H1 (cell line): ENCODE measurements at regions not wholly inside any gene's neighbourhood (a gene's known extent, or its start where the extent isn't known, plus 50 kb on each side); places are given as distances from the start of the nearest gene placed in this dataset.

Experiments
- CTCF ChIA-PET: fragments of 300-600 bp; sonication (Branson Sonifier 250); formaldehyde crosslinking; loops from one replicate; lab custom pipeline; 2021; ENCODE audit not compliant: partially characterized antibody; lab: Charles Lee
- POLR2A ChIA-PET: fragments of 300-600 bp; sonication (Branson Sonifier 250); formaldehyde crosslinking; loops from one replicate; lab custom pipeline; 2021; ENCODE audit warnings: inconsistent platforms; ENCODE audit not compliant: partially characterized antibody; lab: Charles Lee
- DNase-seq, 2 experiments: peaks; one replicate each; pipeline versions ENCODE4 v3.0.0 to v3.0.0-alpha.2; 2010 to 2022; ENCODE audit warnings: low spot score in 2 of 2, low read depth in 1 of 2, mixed read lengths in 1 of 2
- FAIRE-seq: peaks from 2 replicates; lab custom pipeline; 2011; peaks lifted over from hg19 to GRCh38; lab: Jason Lieb, UNC
- H2AFZ ChIP-seq: 2 replicates; pipeline ENCODE4 v1.8.1; 2012; ENCODE audit warnings: low read length, inconsistent platforms
- H2AK5ac ChIP-seq: 2 replicates; pipeline ENCODE4 v1.6.1; 2013; ENCODE audit warnings: low read depth, low read length
- H2BK120ac ChIP-seq: replicated peaks from 2 replicates; pipeline ENCODE3; 2013; ENCODE audit warnings: low read depth, low read length, inconsistent platforms
- H2BK12ac ChIP-seq: 2 replicates; pipeline ENCODE4 v1.6.1; 2013; ENCODE audit warnings: low read depth, low read length
- H2BK15ac ChIP-seq: 2 replicates; pipeline ENCODE4 v1.6.1; 2013; ENCODE audit warnings: low read length
- H2BK20ac ChIP-seq: 2 replicates; pipeline ENCODE4 v1.6.1; 2013; ENCODE audit warnings: low read length
- H2BK5ac ChIP-seq: 2 replicates; pipeline ENCODE4 v1.6.1; 2013; ENCODE audit warnings: low read depth, low read length
- H3K14ac ChIP-seq: 2 replicates; pipeline ENCODE4 v1.6.1; 2013; ENCODE audit warnings: inconsistent platforms; ENCODE audit not compliant: insufficient read length
- H3K18ac ChIP-seq: 2 replicates; pipeline ENCODE4 v1.6.1; 2013; ENCODE audit warnings: low read length; ENCODE audit errors: extremely low read depth
- H3K23ac ChIP-seq: 2 replicates; pipeline ENCODE4 v1.6.1; 2013; ENCODE audit warnings: inconsistent platforms; ENCODE audit not compliant: insufficient read length
- H3K23me2 ChIP-seq: 2 replicates; pipeline ENCODE4 v1.6.1; 2013; ENCODE audit warnings: low read depth, low read length
- H3K27ac ChIP-seq: 2 replicates; pipeline ENCODE4 v1.6.1; 2011; ENCODE audit warnings: low read depth, low read length, inconsistent platforms
- H3K27me3 ChIP-seq, 4 experiments: replicated peaks in 1 of 4; 1 replicate in 1 of 4; 2 replicates in 3 of 4; pipeline versions ENCODE4 v1.6.1 to v1.8.1; 2011 to 2013; ENCODE audit warnings: low read length in 3 of 4, mild to moderate bottlenecking in 3 of 4, inconsistent platforms in 2 of 4, mixed read lengths in 2 of 4, moderate library complexity in 1 of 4; ENCODE audit not compliant: control insufficient read depth in 3 of 4, insufficient read depth in 3 of 4; ENCODE audit errors: extremely low read depth in 1 of 4
- H3K36me3 ChIP-seq, 4 experiments: 2 replicates each; pipeline versions ENCODE4 v1.6.1 to v1.8.1; 2011 to 2013; ENCODE audit warnings: mild to moderate bottlenecking in 4 of 4, low read length in 3 of 4, moderate library complexity in 2 of 4, control low read depth in 1 of 4, inconsistent platforms in 1 of 4; ENCODE audit not compliant: insufficient read depth in 4 of 4, control insufficient read depth in 2 of 4
- H3K4ac ChIP-seq: replicated peaks from 2 replicates; pipeline ENCODE3; 2013; ENCODE audit warnings: low read length, low read depth, mixed read lengths, inconsistent platforms; ENCODE audit not compliant: insufficient read length
- H3K4me1 ChIP-seq, 4 experiments: replicated peaks in 1 of 4; 1 replicate in 1 of 4; 2 replicates in 3 of 4; pipeline versions ENCODE4 v1.6.1 to v1.8.1; 2011 to 2013; ENCODE audit warnings: low read length in 3 of 4, inconsistent platforms in 2 of 4, mixed read lengths in 1 of 4; ENCODE audit not compliant: insufficient read depth in 4 of 4, control insufficient read depth in 3 of 4
- H3K4me2 ChIP-seq, 2 experiments: 2 replicates each; pipeline versions ENCODE4 v1.6.1 to v1.8.1; 2011 to 2013; ENCODE audit warnings: low read depth in 2 of 2, low read length in 2 of 2, control low read depth in 1 of 2, inconsistent platforms in 1 of 2, mild to moderate bottlenecking in 1 of 2; ENCODE audit not compliant: insufficient read depth in 1 of 2
- H3K4me3 ChIP-seq, 4 experiments: fragments of 200-600, 300-600 bp in 1 of 4; sonication (generic), shearing (Covaris generic), sonication (Bioruptor Twin) in 1 of 4; 2 replicates each; pipeline versions ENCODE4 v1.5.1 to v1.8.1; 2011 to 2016; ENCODE audit warnings: low read length in 4 of 4, low read depth in 3 of 4, control low read depth in 2 of 4, inconsistent platforms in 2 of 4, mild to moderate bottlenecking in 2 of 4, mixed read lengths in 1 of 4, moderate library complexity in 1 of 4; ENCODE audit not compliant: insufficient read depth in 2 of 4; ENCODE audit errors: extremely low read depth in 1 of 4
- H3K56ac ChIP-seq: replicated peaks from 2 replicates; pipeline ENCODE3; 2013; ENCODE audit warnings: low read depth, mild to moderate bottlenecking, mixed read lengths, low read length, inconsistent platforms; ENCODE audit not compliant: insufficient read length
- H3K79me1 ChIP-seq: 2 replicates; pipeline ENCODE4 v1.6.1; 2013; ENCODE audit warnings: low read depth, low read length, control low read depth
- H3K79me2 ChIP-seq, 2 experiments: 2 replicates each; pipeline versions ENCODE4 v1.6.1 to v1.8.1; 2012 to 2013; ENCODE audit warnings: low read length in 2 of 2, mild to moderate bottlenecking in 2 of 2, inconsistent platforms in 1 of 2; ENCODE audit not compliant: insufficient read depth in 2 of 2, control insufficient read depth in 1 of 2
- H3K9ac ChIP-seq, 4 experiments: replicated peaks in 1 of 4; 1 replicate in 1 of 4; 2 replicates in 3 of 4; pipeline versions ENCODE4 v1.6.1 to v1.8.1; 2011 to 2013; ENCODE audit warnings: low read depth in 3 of 4, low read length in 3 of 4, control low read depth in 2 of 4, mild to moderate bottlenecking in 2 of 4, moderate library complexity in 2 of 4, inconsistent platforms in 1 of 4; ENCODE audit errors: extremely low read depth in 1 of 4
- H3K9me3 ChIP-seq, 2 experiments: 2 replicates each; pipeline versions ENCODE4 v1.6.1 to v1.8.1; 2012 to 2013; ENCODE audit warnings: mild to moderate bottlenecking in 2 of 2, moderate library complexity in 2 of 2, control low read depth in 1 of 2, inconsistent platforms in 1 of 2, low read depth in 1 of 2, low read length in 1 of 2, mixed read lengths in 1 of 2; ENCODE audit not compliant: insufficient read depth in 2 of 2
- H4K20me1 ChIP-seq, 2 experiments: replicated peaks in 1 of 2; 2 replicates each; pipeline versions ENCODE3 to v1.8.1; 2011 to 2013; ENCODE audit warnings: inconsistent platforms in 2 of 2, low read length in 2 of 2, mild to moderate bottlenecking in 1 of 2; ENCODE audit not compliant: insufficient read depth in 2 of 2, control insufficient read depth in 1 of 2
- H4K5ac ChIP-seq: 2 replicates; pipeline ENCODE4 v1.6.1; 2013; ENCODE audit warnings: low read length, low read depth, mixed read lengths, inconsistent platforms; ENCODE audit not compliant: insufficient read length
- H4K8ac ChIP-seq: 2 replicates; pipeline ENCODE4 v1.8.0; 2013; ENCODE audit warnings: mild to moderate bottlenecking, moderate library complexity, low read length, inconsistent platforms; ENCODE audit not compliant: insufficient read depth; ENCODE audit errors: extremely low read depth
- H4K91ac ChIP-seq: replicated peaks from 2 replicates; pipeline ENCODE3; 2013; ENCODE audit warnings: low read length, mixed read lengths, inconsistent platforms; ENCODE audit not compliant: insufficient read length
- BCL11A ChIP-seq, 2 experiments: IDR thresholded peaks; one replicate each; pipeline ENCODE4 v1.6.1; 2011; ENCODE audit warnings: low read depth in 2 of 2, low read length in 2 of 2, mild to moderate bottlenecking in 2 of 2
- CBX5 ChIP-seq: fragments of 300-800, 300-1000 bp; sonication (generic); IDR thresholded peaks from 2 replicates; pipeline ENCODE4 v1.7.1; 2016; ENCODE audit warnings: antibody characterized with exemption, low read length, low read depth
- E2F6 ChIP-seq: IDR thresholded peaks from 2 replicates; pipeline ENCODE4 v1.6.1; 2012; ENCODE audit warnings: inconsistent platforms
- EGR1 ChIP-seq: IDR thresholded peaks from 2 replicates; pipeline ENCODE4 v1.6.1; 2011; ENCODE audit warnings: low read depth, low read length, borderline replicate concordance
- GABPA ChIP-seq: IDR thresholded peaks from 2 replicates; pipeline ENCODE4 v1.6.1; 2011; ENCODE audit warnings: mild to moderate bottlenecking, low read length, moderate library complexity, borderline replicate concordance; ENCODE audit not compliant: insufficient read depth
- KDM4A ChIP-seq: IDR thresholded peaks from one replicate; pipeline ENCODE4 v1.7.1; 2012; ENCODE audit warnings: low read depth, mild to moderate bottlenecking, moderate library complexity, low read length, inconsistent platforms; ENCODE audit not compliant: severe bottlenecking
- NANOG ChIP-seq: IDR thresholded peaks from 2 replicates; pipeline ENCODE4 v1.6.1; 2011; ENCODE audit warnings: low read length, low read depth, mild to moderate bottlenecking, inconsistent platforms; ENCODE audit not compliant: insufficient read depth, poor library complexity, severe bottlenecking
- NRF1 ChIP-seq: IDR thresholded peaks from 2 replicates; pipeline ENCODE4 v1.6.1; 2011; ENCODE audit warnings: mild to moderate bottlenecking, low read depth, low read length, improper control_type of control experiment
- RAD21 ChIP-seq, 2 experiments: IDR thresholded peaks in 1 of 2; conservative IDR thresholded peaks in 1 of 2; 2 replicates each; pipeline ENCODE4 v1.6.1; 2011; ENCODE audit warnings: low read depth in 2 of 2, low read length in 2 of 2, improper control_type of control experiment in 1 of 2, inconsistent platforms in 1 of 2, mild to moderate bottlenecking in 1 of 2, moderate library complexity in 1 of 2
- RFX5 ChIP-seq: IDR thresholded peaks from 2 replicates; pipeline ENCODE4 v1.6.1; 2011; ENCODE audit warnings: low read depth, low read length, improper control_type of control experiment, borderline replicate concordance
- SIRT6 ChIP-seq: IDR thresholded peaks from one replicate; pipeline ENCODE4 v1.7.1; 2012; ENCODE audit warnings: low read length, inconsistent platforms
- SIX5 ChIP-seq: IDR thresholded peaks from 2 replicates; pipeline ENCODE4 v1.6.1; 2011; ENCODE audit warnings: mild to moderate bottlenecking, low read depth, low read length
- TBP ChIP-seq: IDR thresholded peaks from 2 replicates; pipeline ENCODE4 v1.6.1; 2011; ENCODE audit warnings: low read depth, low read length, improper control_type of control experiment
- WGBS, 2 experiments: shearing (Covaris generic) in 1 of 2; methylation state at CpG; one replicate each; pipeline versions ENCODE4 v1.1.6 to v1.1.7; 2013 to 2015; ENCODE audit warnings: low lambda C conversion rate in 2 of 2, mixed read lengths in 2 of 2, inconsistent platforms in 1 of 2, low coverage in 1 of 2, missing lambda C conversion rate in 1 of 2; ENCODE audit not compliant: insufficient replicate concordance in 2 of 2, insufficient coverage in 1 of 2, insufficient read length in 1 of 2; ENCODE audit errors: extremely low coverage in 1 of 2, missing lambda C conversion rate in 1 of 2; 5-methylcytosine and 5-hydroxymethylcytosine counted together

GRCh38 chr4:132016703-132017350 lies 1132.3 kb upstream of the PCDH10 start:
- H2BK20ac ChIP-seq = no peak overlapping the region
- H4K91ac ChIP-seq = no peak overlapping the region
- no peak for DNase-seq
- FAIRE-seq = no peak
- H3K56ac ChIP-seq = no peak overlapping the region
- H3K79me2 ChIP-seq = no peaks in the 10 kb centered on the region
- H2BK15ac ChIP-seq = no peak overlapping the region
- no peak overlapping the region for H3K9ac ChIP-seq
- H3K4ac ChIP-seq = no peak overlapping the region
- no peak overlapping the region for H4K5ac ChIP-seq
- CTCF ChIA-PET = no interaction called here
- H3K23ac ChIP-seq = no peak overlapping the region
- H3K27ac ChIP-seq = no peak overlapping the region
- H2BK12ac ChIP-seq = no peak overlapping the region
- H4K8ac ChIP-seq = no peak overlapping the region
- H2BK120ac ChIP-seq = no peak overlapping the region
- 93% methylated on average over 2 of the region's 2 CpGs; no CpG with 5 or more reads in 1 of the 2 experiments for WGBS, 2 experiments
- H3K23me2 ChIP-seq = no peaks in the 10 kb centered on the region
- H3K4me3 ChIP-seq = no peak overlapping the region
- H2AK5ac ChIP-seq = no peak overlapping the region
- no peaks in the 10 kb centered on the region for H3K27me3 ChIP-seq
- H3K14ac ChIP-seq = no peak overlapping the region
- H3K79me1 ChIP-seq = no peaks in the 10 kb centered on the region
- H4K20me1 ChIP-seq = no peaks in the 10 kb centered on the region
- no peak overlapping the region for H2AFZ ChIP-seq
- no peaks in the 10 kb centered on the region for H3K4me1 ChIP-seq
- no peak overlapping the region for H2BK5ac ChIP-seq
- no peaks in the 10 kb centered on the region for H3K36me3 ChIP-seq
- H3K18ac ChIP-seq = no peak overlapping the region
- POLR2A ChIA-PET = no interaction called here
- no peaks in the 10 kb centered on the region for H3K9me3 ChIP-seq
- no peak overlapping the region for H3K4me2 ChIP-seq
- TF ChIP-seq EGR1 = no peak
- no peak for TF ChIP-seq RAD21 (IDR thresholded peaks at IDR 0.05 in 1 of 2, conservative IDR thresholded peaks at IDR 0.05 in 1 of 2; ENCODE audit: low read depth in 2 of 2, low read length in 2 of 2)
- no peak for TF ChIP-seq GABPA
- TF ChIP-seq NRF1 = no peak
- no peak for TF ChIP-seq TBP
- TF ChIP-seq E2F6 = no peak
- TF ChIP-seq SIX5 = no peak
- TF ChIP-seq SIRT6 = no peak
- TF ChIP-seq BCL11A (IDR thresholded peaks at IDR 0.05; ENCODE audit: low read depth in 2 of 2, low read length in 2 of 2) = no peak
- TF ChIP-seq KDM4A = no peak
- TF ChIP-seq CBX5 = no peak
- TF ChIP-seq NANOG = no peak
- TF ChIP-seq RFX5 = no peak
